ENCODE measurements at regions not wholly inside any gene's neighbourhood (a gene's known extent, or its start where the extent isn't known, plus 50 kb on each side); places are given as distances from the start of the nearest gene placed in this dataset.

DNA sequence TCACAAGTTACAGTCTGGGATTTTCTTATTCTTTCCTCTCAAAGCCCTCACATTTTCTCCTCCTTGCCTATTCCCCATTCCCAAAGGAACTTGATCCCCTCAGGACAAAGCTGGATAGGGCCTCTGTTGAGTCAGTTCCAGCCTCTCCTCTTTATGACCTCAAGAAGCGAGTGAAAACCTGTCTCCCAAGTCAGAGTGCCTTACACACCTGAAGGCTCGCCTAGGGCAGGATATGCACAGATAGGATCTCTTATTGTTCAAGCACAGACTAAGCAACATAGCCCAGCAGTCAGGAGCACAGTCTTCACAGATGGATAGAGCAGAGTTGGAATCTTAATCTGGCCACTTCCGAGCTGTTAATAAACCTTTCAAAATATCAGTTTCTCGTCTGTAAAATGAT lies 60.8 kb upstream of the PRRC2C start:
- in situ Hi-C loops (cut with MboI) (no loop called here), intact Hi-C loops (cut with micrococcal nuclease; ENCODE audit: unreplicated experiment) (no loop called here)
- POLR2A ChIA-PET = no interaction called here
- ATAC-seq = no peak
- SMC1A ChIA-PET (ENCODE audit: uncharacterized antibody, unreplicated experiment) = no interaction called here
- H2AFZ ChIP-seq (ENCODE audit: control insufficient read depth, low read depth, low read length) = no peak overlapping the region
- CTCF ChIA-PET = no interaction called here
- H3K4me1 ChIP-seq (ENCODE audit: control insufficient read depth, insufficient read depth, low read length) = no peaks in the 10 kb centered on the region; the same call in 1 of the 2 replicates
- 19% methylated on average over 4 of the region's 4 CpGs for WGBS (ENCODE audit: insufficient coverage, insufficient replicate concordance, low lambda C conversion rate, missing lambda C conversion rate)
- no peak overlapping the region for H3K4me2 ChIP-seq (ENCODE audit: control insufficient read depth, insufficient read depth)
- H3K27ac ChIP-seq (ENCODE audit: control insufficient read depth, insufficient read depth) = no peak overlapping the region
- H3K79me2 ChIP-seq (ENCODE audit: control insufficient read depth, insufficient read depth, low read length) = no peaks in the 10 kb centered on the region
- no peak for FAIRE-seq
- H4K20me1 ChIP-seq (ENCODE audit: control insufficient read depth, insufficient read depth) = no peaks in the 10 kb centered on the region
- H3K27me3 ChIP-seq (replicated peaks in 1 of 2; ENCODE audit: control insufficient read depth in 2 of 2, insufficient read depth in 2 of 2, low read length in 1 of 2) = no peaks in the 10 kb centered on the region
- H3K4me3 ChIP-seq = no peak overlapping the region
- RAD21 ChIA-PET (ENCODE audit: unreplicated experiment) = no interaction called here
- H3K36me3 ChIP-seq (ENCODE audit: control insufficient read depth in 2 of 2, insufficient read depth in 2 of 2, low read length in 1 of 2) = no peaks in the 10 kb centered on the region
- TF ChIP-seq MEF2B (IDR thresholded peaks at IDR 0.05; ENCODE audit: partially characterized antibody, poor library complexity, severe bottlenecking) (no peak), HDAC6 (IDR thresholded peaks at IDR 0.05; ENCODE audit: unreplicated experiment) (no peak), EZH2 (IDR thresholded peaks at IDR 0.05; ENCODE audit: borderline replicate concordance, control insufficient read depth, low read depth, low read length) (no peak), ASH2L (IDR thresholded peaks at IDR 0.05; ENCODE audit: borderline replicate concordance, low read depth) (no peak), ZNF207 (IDR thresholded peaks at IDR 0.05; ENCODE audit: borderline replicate concordance) (no peak), SRF (IDR thresholded peaks at IDR 0.05; ENCODE audit: low read depth in 2 of 2, low read length in 2 of 2) (no peak), NR2C2 (IDR thresholded peaks at IDR 0.05; ENCODE audit: borderline replicate concordance, control insufficient read depth, insufficient read length, low read depth) (no peak)
- no peak for DNase-seq (ENCODE audit: low read depth, low spot score)
- no peak overlapping the region for H3K9ac ChIP-seq (ENCODE audit: control insufficient read depth, insufficient read depth, low read length)
- H3K9me3 ChIP-seq (replicated peaks; ENCODE audit: control insufficient read depth, insufficient read depth, low read length) = no peaks in the 10 kb centered on the region
- no TSS peak for BruUV-seq (replicated peaks)

DNA sequence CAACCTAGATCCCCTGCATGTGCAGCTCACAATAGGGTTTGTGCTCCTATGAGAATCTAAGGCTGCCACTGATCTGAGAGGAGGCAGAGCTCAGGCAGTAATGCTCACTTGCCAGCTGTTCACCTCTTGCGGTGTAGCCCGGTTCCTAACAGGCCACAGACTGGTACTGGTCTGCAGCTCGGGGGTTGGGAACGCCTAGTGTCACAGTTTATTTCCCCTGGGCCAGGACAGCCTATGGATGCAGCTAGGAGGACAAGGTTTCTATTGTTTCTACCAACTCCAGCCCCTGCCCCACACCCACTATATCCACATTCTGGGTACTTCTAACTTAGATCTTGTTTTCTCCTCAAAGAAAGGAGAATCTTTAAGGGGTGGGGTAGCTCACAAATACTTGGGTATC lies 58.7 kb upstream of the PRRC2C start:
- RAD21 ChIA-PET (ENCODE audit: unreplicated experiment) = no interaction called here
- Histone ChIP-seq H3K9ac (ENCODE audit: control insufficient read depth, insufficient read depth, low read length) (no peak overlapping the region), H3K36me3 (ENCODE audit: control insufficient read depth in 2 of 2, insufficient read depth in 2 of 2, low read length in 1 of 2) (no peaks in the 10 kb centered on the region), H2AFZ (ENCODE audit: control insufficient read depth, low read depth, low read length) (no peak overlapping the region), H3K4me1 (ENCODE audit: control insufficient read depth, insufficient read depth, low read length) (no peaks in the 10 kb centered on the region), H3K4me2 (ENCODE audit: control insufficient read depth, insufficient read depth) (no peak overlapping the region), H3K79me2 (ENCODE audit: control insufficient read depth, insufficient read depth, low read length) (no peaks in the 10 kb centered on the region), H4K20me1 (ENCODE audit: control insufficient read depth, insufficient read depth) (no peaks in the 10 kb centered on the region), H3K4me3 (no peak overlapping the region), H3K9me3 (replicated peaks; ENCODE audit: control insufficient read depth, insufficient read depth, low read length) (no peaks in the 10 kb centered on the region), H3K27me3 (replicated peaks in 1 of 2; ENCODE audit: control insufficient read depth in 2 of 2, insufficient read depth in 2 of 2, low read length in 1 of 2) (no peaks in the 10 kb centered on the region), H3K27ac (ENCODE audit: control insufficient read depth, insufficient read depth) (no peak overlapping the region)
- SMC1A ChIA-PET (ENCODE audit: uncharacterized antibody, unreplicated experiment) = interaction anchor here (1.2 kb wide), 1 partner anchor 9 kb away, joined by 4 read pairs; no protein-coding TSS in a partner anchor
- CTCF ChIA-PET = no interaction called here
- in situ Hi-C loops (cut with MboI) = no loop called here
- no peak for ATAC-seq
- WGBS (ENCODE audit: insufficient coverage, insufficient replicate concordance, low lambda C conversion rate, missing lambda C conversion rate) = 14% methylated on average over 4 of the region's 4 CpGs
- no TSS peak for BruUV-seq (replicated peaks)
- DNase-seq (ENCODE audit: low read depth, low spot score) = no peak
- intact Hi-C loops (cut with micrococcal nuclease; ENCODE audit: unreplicated experiment) = no loop called here
- FAIRE-seq = no peak
- POLR2A ChIA-PET = no interaction called here
- TF ChIP-seq GATAD2B (conservative IDR thresholded peaks at IDR 0.05; ENCODE audit: low read depth) = no peak
- TF ChIP-seq, protein P1, sequence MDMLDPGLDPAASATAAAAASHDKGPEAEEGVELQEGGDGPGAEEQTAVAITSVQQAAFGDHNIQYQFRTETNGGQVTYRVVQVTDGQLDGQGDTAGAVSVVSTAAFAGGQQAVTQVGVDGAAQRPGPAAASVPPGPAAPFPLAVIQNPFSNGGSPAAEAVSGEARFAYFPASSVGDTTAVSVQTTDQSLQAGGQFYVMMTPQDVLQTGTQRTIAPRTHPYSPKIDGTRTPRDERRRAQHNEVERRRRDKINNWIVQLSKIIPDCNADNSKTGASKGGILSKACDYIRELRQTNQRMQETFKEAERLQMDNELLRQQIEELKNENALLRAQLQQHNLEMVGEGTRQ (IDR thresholded peaks at IDR 0.05; ENCODE audit: borderline replicate concordance, low read depth, low read length) = no peak
- TF ChIP-seq ZNF207 (IDR thresholded peaks at IDR 0.05; ENCODE audit: borderline replicate concordance) = no peak
- TF ChIP-seq, protein P2, sequence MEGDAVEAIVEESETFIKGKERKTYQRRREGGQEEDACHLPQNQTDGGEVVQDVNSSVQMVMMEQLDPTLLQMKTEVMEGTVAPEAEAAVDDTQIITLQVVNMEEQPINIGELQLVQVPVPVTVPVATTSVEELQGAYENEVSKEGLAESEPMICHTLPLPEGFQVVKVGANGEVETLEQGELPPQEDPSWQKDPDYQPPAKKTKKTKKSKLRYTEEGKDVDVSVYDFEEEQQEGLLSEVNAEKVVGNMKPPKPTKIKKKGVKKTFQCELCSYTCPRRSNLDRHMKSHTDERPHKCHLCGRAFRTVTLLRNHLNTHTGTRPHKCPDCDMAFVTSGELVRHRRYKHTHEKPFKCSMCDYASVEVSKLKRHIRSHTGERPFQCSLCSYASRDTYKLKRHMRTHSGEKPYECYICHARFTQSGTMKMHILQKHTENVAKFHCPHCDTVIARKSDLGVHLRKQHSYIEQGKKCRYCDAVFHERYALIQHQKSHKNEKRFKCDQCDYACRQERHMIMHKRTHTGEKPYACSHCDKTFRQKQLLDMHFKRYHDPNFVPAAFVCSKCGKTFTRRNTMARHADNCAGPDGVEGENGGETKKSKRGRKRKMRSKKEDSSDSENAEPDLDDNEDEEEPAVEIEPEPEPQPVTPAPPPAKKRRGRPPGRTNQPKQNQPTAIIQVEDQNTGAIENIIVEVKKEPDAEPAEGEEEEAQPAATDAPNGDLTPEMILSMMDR (IDR thresholded peaks at IDR 0.05 in 2 of 3, conservative IDR thresholded peaks at IDR 0.05 in 1 of 3; ENCODE audit: control insufficient read depth in 2 of 3, extremely low read depth in 1 of 3, insufficient read depth in 1 of 3, low read depth in 3 of 3, low read length in 3 of 3) = no peak
- TF ChIP-seq, protein P3, sequence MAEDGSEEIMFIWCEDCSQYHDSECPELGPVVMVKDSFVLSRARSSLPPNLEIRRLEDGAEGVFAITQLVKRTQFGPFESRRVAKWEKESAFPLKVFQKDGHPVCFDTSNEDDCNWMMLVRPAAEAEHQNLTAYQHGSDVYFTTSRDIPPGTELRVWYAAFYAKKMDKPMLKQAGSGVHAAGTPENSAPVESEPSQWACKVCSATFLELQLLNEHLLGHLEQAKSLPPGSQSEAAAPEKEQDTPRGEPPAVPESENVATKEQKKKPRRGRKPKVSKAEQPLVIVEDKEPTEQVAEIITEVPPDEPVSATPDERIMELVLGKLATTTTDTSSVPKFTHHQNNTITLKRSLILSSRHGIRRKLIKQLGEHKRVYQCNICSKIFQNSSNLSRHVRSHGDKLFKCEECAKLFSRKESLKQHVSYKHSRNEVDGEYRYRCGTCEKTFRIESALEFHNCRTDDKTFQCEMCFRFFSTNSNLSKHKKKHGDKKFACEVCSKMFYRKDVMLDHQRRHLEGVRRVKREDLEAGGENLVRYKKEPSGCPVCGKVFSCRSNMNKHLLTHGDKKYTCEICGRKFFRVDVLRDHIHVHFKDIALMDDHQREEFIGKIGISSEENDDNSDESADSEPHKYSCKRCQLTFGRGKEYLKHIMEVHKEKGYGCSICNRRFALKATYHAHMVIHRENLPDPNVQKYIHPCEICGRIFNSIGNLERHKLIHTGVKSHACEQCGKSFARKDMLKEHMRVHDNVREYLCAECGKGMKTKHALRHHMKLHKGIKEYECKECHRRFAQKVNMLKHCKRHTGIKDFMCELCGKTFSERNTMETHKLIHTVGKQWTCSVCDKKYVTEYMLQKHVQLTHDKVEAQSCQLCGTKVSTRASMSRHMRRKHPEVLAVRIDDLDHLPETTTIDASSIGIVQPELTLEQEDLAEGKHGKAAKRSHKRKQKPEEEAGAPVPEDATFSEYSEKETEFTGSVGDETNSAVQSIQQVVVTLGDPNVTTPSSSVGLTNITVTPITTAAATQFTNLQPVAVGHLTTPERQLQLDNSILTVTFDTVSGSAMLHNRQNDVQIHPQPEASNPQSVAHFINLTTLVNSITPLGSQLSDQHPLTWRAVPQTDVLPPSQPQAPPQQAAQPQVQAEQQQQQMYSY (CRISPR knock-in tag; IDR thresholded peaks at IDR 0.05) = no peak

All from GM12878 (cell line).